ENCODE measurements at regions not wholly inside any gene's neighbourhood (a gene's known extent, or its start where the extent isn't known, plus 50 kb on each side); places are given as distances from the start of the nearest gene placed in this dataset.
"Not testable (repeated sequence)": the region's sequence is repeated elsewhere in the genome, so short reads cannot be mapped to it uniquely, and the experiment has no call there.

DNA sequence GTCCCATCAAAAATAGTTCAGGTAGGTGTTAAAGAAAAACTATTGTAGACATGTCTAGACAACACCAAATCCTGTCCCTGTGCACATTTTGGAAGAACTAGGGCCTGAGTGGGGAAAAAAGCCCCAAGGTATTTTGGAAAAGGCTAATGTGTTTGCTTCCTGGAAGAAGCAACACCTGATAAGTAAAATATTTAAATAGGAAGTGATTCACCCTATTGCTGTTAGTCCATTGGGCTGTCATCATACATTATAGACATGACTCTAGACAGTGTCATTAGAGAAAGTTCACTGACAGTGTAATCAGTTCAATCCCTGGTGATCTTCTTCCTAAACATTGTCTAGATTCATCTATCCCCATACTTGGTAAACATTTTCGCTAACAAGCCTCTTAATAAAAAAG, 465.3 kb downstream of the CBLN4 start:
- no peak for DNase-seq (ENCODE audit: extremely low read depth, low read depth)

DNA sequence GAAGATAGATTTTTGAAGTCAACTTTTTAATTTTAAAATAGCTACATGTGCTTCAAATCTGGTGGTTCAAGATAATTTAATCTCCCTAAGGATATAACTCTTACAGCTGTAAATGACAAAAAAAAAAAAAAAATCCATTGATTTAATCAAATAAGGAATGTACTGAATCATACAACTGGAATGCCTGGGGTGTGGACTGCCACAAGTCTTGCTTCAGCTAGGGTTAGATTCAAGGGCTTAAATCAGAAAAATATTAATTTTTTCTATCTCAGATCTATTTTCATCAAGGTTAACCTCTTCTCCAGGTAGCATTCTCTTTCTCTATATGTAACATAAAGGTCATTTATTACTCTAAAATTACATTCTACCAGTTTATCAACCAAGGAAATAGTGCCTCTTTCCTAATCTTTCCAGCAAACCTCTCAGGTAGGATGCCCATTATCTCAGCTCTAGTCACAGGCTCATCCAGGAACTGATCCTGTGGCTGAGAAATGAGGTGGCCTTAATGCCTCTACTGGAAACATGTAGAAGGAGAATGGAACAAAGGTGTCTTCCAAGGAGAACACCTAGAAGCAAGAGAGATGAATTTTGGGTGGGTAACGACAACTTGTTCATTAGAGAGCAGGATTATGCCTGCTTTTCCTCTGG, 466.9 kb downstream of the CBLN4 start:
- DNase-seq (ENCODE audit: extremely low read depth, low read depth) = no peak

DNA sequence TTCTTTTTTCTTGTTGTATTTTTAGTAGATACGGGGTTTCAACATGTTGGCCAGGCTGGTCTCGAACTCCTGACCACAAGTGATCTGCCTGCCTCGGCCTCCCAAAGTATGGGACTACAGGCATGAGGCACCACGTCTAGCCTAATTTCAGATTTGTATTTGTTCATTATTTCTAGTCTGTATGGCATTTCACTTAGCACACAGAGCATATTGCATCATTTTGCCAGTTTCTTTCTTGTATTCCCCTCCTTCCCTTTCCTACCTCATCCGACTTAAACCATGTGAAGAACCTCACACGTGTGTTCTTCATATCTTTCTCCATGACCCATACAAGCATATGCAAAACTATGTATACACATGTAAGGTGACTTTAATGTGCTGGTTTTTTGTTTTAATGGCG, 470.0 kb downstream of the CBLN4 start:
- DNase-seq (ENCODE audit: extremely low read depth, low read depth) = no peak

DNA sequence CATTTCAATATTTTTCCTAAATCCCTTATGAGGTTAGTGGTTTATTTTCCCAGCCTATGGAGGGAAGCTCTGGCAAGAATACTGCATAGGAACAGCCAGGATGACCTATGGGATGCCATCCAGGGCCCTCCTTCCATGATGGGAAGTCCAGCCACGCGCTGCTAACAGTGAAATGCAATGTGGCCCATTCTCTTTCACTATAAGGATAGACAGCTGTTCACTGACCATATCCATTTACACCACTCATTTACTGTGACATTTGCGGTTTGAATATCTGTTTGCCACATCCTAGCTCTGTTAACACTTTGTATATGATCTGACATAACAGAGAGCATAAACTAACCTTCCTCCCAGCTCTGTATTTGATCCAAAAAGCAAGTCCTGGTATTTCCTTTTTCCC, 471.7 kb downstream of the CBLN4 start:
- DNase-seq (ENCODE audit: extremely low read depth, low read depth) = no peak

DNA sequence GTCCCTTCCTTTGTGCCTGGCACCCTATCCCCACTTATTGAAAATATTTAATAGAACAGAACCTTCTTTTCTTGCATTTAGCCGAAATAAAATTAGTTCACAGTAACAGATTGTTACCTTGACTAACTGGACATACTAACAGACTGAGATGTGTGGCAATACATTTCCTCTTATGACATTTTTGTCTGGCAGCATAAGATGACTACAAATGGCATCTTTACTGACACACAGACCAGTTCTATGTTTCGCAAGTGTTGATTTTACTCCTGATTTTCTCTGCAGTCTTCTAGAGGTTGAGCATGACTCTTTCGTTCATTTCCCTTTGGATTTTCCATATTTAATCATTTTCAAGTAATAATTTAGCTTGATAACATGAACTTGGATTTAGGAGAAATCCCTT, 474.6 kb downstream of the CBLN4 start:
- DNase-seq (ENCODE audit: extremely low read depth, low read depth) = no peak

DNA sequence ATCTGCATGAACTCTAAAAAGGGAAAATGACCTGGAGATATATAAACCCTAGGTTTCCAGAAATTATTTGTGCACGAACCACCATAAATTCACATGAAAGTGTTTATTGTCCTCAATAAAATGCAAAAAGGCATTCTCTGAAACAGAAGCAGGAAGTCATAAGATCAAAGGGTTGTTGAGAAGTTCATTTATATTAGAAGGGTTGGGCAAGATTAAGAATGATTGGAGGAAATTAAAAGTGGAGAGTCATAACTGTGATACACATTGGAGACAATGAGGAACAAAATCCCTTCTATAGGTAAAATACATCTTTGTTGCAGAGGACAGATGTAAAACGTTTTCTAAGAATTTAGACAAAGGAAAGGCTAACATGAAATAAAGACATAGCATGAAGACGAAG, 476.8 kb downstream of the CBLN4 start:
- no peak for DNase-seq (ENCODE audit: extremely low read depth, low read depth)

DNA sequence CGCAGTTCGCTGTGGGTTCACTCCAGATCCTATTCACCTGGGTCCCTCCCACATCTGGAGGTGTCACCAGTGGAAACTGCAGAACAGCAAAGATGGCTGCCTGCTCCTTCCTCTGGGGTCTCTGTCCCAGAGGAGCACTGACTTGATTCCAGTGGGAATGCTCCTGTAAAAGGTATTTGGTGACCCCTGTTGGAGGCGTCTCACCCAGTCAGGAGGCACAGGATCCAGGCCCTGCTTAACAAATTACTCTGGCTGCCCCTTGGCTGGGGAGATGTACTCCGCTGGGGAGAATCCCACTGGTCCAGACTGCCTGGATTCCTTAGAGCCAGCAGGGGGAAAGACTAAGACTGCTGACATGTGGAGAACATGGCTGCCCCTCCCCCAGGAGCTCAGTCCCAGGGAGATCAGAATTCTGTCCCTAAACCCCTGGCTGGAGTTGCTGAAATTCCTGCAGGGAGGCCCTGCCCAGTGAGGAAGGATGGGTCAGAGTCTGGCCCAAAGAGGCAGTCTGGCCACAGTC, 483.0 kb downstream of the CBLN4 start:
- no peak for DNase-seq (ENCODE audit: extremely low read depth, low read depth)

DNA sequence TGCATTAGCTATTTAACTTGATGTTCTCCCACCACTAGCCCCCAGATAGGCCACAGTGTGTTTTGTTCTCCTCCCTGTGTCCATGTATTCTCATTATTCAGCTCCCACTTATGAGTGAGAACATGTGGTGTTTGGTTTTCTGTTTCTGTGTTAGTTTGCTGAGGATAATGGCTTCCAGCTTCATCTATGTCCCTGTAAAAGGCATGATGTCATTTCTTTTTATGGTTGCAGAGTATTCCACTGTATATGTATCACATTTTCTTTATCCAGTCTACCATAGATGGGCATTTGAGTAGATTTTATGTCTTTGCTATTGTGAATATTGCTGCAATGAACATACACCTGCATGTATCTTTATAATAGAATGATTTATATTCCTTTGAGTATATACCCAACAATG, 487.7 kb downstream of the CBLN4 start:
- not testable (repeated sequence) for DNase-seq (ENCODE audit: extremely low read depth, low read depth)

DNA sequence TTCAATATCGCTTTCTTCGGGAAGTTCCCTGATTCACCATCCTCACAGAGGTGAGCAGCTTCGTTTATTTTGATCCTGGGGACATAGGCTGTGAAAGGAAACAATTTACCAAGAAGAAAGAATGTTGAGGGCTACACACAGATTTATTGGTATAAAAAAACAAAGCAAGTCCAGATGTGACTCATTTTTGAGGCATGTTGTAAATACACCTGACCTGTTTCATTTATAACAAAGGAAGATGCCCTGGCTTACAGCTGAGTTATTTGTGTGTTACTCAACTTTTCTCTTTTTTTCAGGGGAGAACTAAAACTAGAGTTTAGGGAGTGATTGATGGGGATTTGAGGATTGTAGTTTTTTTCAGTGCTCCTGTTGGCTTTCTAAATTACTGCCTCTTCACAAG, 489.5 kb downstream of the CBLN4 start:
- DNase-seq (ENCODE audit: extremely low read depth, low read depth) = no peak

DNA sequence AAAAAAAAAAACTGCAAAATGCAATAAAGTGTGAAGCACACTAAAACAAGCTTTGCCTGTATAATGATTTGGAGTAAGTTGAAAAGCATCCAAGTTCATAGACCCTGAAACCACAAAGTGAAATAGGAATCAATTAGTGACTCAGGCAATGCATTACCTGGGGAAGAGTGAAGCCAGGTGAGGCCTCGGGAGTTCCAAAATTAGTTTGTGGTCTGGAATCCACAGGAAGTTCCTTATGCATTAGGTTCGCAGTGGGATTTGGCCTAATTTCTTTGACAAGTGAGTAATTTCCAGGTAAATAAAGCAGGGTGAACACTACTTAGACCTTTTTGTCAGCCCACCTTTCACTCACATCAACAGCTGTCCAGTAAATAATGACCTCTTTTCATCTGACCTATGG, 490.8 kb downstream of the CBLN4 start:
- no peak for DNase-seq (ENCODE audit: extremely low read depth, low read depth)

DNA sequence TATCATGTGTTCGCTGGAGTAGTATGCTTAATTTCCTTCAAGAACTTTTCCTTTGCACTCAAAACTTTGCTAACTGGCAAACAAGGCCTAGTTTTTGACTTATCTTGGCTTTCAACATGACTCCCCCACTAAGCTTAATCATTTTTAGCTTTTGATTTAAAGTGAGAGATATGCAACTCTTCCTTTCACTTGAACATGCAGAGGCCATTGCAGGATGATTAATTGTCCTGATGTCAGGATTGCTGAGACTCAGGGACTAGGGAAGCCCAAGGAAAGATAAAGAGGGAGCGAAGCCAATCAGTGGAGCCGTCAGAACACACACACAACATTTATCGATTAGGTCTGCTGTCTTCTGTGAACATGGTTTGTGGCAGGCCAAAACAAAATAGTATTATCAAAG, 491.4 kb downstream of the CBLN4 start:
- no peak for DNase-seq (ENCODE audit: extremely low read depth, low read depth)

DNA sequence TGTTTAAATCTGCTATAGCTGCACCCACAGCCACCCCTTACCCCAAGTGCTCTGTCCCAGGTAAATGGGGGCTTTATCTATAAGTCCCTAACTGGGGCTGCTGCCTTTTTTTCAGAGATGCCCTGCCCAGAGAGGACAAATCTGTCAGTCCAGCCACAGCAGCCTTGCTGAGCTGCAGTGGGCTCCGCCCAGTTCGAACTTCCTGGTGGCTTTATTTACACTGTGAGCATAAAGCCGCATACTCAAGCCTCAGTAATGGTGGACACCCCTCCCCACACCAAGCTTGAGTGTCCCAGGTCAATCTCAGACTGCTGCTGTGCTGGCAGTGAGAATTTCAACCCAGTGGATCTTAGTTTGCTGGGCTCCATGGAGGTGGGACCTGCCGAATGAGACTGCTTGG, 505.2 kb downstream of the CBLN4 start:
- DNase-seq (ENCODE audit: extremely low read depth, low read depth) = no peak

DNA sequence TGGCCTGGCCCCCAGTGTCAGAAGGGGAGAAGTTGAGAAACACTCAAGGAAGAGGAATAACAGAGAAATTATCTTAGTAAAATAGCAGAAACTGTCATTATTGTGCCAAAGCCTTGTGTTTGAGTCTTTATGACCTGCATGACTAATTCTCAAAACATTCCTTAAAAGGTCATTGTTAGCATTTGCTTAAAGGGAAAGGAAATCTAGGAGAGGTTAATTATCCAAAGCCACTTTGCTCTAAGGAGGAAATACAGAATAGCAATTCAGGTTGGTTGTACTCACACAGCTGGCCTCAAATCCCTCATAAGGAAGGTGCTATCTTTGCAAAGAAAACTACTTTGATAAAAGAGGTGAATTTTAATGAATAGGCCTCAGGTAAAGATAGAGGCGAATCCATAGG, 516.7 kb downstream of the CBLN4 start:
- DNase-seq (ENCODE audit: extremely low read depth, low read depth) = no peak

DNA sequence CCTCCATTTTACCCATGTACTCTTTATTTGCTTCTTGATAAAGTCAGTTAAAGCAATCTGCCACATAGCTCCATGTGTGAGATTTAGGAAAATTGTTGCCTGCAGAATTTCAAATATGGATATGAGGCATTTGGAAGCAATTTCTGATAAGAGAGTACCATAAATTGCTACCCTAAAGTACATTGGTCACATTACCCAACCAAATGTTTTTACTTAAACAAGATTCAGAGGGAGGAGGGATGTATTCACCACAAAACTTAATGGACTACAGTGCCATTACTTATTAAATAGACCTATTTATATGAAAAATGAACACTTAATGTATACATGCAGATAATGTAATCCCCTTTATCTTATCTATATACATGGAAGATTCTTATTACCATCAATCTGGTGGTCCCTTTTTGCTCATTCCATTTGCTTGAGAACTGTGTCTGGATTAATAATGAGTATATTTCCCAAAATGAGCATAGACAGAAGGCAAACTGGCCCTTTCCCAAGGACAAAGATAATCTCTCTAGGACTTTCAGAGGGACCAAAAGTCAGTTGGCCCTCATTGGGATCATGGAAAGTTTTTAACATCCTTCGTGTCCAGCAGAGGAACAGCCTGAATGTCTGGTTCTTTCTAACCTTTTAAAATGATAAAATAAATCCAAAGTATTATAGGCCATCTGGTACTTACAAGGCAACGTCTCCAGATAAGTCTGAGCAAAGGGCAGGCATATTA, 526.4 kb downstream of the CBLN4 start:
- no peak for DNase-seq (ENCODE audit: extremely low read depth, low read depth)

DNA sequence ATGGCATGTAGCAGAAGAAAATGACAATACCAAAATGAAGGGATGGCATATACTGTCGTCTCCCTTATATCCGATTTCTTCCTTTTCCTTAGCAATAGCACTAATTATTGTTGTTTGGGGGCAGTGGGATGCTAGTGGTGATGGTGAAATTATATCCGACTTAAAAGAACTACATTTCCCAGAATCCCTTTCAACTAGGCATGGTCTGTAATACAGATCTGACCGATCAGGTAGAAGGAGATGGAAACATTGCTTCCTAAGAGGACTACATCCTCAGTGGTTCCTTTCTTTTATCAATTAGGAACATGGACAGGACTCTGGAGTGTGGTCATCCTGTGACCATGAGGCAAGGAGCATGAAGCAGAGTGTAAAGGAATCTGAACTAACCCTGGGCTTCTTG, 532.6 kb downstream of the CBLN4 start:
- DNase-seq (ENCODE audit: extremely low read depth, low read depth) = no peak

DNA sequence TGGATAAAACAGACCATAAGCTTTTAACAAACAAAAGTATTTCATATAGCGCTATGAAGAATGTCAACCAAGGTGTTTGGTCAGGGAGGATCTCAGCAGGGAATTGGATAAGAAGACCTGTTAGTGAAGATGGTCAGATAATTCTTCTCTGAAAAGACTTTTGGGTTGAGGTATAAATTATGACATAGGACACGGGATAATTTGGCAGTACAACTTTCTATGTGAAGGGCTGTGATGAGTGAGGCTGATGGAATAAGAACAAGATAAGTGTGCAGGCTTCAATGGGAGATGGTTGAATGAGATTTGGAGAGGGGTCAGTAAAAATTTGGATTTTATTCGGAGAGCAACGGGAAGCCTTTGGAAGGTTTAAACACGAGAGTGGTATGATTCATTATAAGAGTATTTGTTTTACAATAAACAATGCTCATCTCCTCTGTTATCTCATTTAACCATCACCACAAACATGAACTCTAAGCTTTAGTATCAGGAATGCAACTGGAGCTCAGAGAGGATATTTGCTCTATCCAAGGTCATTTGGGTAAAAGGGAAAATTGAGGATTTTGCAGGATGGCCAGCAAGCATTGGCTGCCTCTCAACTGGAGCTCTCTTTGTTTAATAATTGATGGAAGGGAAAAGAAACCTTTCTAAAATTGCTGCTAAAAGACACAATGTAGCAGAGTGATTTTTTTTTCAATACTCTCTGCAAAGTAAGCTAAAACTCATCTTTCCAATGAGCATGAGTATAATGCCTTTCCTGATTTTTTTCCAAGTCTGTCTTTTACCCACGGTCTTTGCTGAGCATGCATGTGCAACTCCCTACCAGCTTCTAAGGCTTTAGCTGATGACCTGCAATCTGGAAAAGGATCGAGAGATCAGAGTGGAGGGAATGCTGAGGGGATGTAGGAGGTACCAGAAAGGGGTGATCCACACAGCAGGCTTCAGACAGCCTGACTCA, 534.0 kb downstream of the CBLN4 start:
- DNase-seq (ENCODE audit: extremely low read depth, low read depth) = no peak

DNA sequence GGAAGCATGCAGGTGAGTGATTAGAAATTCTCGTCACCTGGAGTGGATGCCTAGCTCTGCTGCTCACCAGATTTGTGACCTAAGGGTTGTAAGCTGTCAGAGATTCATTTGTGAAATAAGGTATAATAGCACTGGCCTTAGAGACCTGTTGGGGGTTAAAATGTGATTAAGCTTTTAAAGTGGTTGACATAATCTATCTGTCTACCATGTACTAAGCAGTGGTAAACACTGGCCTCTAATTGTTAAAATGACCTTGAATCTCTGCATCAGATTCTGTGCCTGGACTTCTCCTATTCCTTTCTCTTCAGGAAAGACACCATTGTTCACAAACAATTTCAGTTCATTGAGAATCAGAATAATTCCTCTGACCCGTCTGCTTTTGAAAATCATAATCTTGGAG, 536.2 kb downstream of the CBLN4 start:
- DNase-seq (ENCODE audit: extremely low read depth, low read depth) = no peak

DNA sequence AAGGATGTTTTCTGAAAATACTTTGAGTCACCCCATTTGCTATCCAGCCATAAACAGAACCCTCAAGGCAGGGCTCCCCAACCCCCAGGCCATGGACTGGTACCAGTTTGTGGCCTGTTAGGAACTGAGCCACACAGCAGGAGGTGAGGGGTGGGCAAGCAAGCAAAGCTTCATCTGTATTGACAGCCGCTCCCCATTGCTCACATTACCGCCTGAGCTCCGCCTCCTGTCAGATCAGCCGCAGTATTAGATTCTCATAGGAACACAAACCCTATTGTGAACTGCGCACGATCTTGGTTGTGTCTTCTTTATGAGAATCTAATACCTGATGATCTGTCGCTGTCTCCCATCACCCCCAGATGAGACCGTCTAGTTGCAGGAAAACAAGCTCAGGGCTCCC, 543.8 kb downstream of the CBLN4 start:
- no peak for DNase-seq (ENCODE audit: extremely low read depth, low read depth)

DNA sequence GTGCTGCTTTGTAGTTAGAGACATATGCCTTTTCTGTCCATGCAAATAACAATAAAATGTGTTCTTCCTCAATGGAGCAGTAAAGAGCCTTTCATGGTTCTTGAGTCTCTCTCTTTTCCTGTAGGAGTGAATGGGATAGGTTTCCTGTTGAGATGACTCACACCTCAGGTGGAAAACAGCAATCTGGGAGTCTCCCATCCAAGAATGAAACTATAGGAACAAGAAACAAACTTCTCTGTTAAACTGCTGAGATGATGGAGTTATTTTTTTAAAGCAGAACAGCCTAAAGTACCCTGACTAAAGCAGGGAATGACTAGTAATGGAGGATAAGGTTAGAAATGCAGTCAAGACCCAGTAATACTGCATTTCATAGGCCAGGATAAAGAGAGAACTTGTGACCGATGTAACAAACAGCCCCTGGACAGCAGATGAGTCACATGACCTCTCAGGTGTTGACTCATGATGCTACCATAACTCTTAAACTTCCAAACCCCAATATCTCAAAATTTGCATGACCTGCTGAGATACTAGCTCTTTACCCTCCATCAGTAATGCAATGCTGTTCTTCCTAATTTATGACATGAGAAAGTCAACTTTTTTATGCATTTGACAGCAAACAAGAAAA, 548.9 kb downstream of the CBLN4 start:
- DNase-seq (ENCODE audit: extremely low read depth, low read depth) = no peak

DNA sequence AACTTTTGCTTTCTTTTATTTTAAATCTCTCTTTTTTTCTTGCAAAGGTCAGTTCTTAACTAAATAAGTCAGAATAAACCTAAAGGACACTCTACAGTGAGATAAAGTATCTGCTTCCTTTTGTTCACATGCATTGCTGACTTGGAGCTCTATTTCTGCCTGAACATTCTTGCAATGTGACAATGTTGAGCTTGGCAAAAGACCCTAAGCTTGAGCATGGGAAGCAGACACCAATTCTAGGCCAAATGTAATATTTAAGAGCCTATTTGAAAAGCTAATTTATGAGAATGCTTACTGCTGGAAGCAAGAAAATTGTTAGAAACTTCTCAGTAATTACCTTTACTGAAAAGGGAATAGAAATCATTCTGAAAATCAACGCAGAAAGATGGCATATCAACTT, 556.2 kb downstream of the CBLN4 start:
- no peak for DNase-seq (ENCODE audit: extremely low read depth, low read depth)

DNA sequence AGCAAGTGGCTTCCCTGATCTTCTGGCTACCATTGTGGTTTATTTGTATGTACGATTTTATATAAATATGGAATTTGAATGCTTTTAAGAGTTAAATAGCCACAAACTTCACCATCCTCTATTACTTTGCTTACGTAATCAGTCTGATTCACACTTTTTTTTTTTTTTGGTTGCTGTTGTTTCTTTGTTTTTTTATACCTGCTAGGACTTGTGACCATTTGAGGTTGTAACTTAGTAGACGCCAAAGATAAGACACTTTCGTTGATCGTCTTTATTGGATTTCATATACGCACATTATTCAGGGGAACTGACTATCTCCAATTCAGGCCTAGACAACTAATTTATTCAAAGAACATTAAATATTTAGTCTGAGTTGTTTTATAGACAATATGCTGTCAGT, 559.0 kb downstream of the CBLN4 start:
- no peak for DNase-seq (ENCODE audit: extremely low read depth, low read depth)
